22Rv1 (cell line): ENCODE measurements at regions not wholly inside any gene's neighbourhood (a gene's known extent, or its start where the extent isn't known, plus 50 kb on each side); places are given as distances from the start of the nearest gene placed in this dataset.

ENCODE experiments used
- H3K27ac ChIP-seq: fragments of 450-650 bp; 2 replicates; pipeline ENCODE4 v1.5.1; 2017
- ZFX ChIP-seq: fragments of 450-650 bp; IDR thresholded peaks from 2 replicates; pipeline ENCODE4 v1.6.1; 2017; ENCODE audit warnings: antibody characterized with exemption, borderline replicate concordance
- TF ChIP-seq, protein P1 (sequence below): fragments of 450-650 bp; IDR thresholded peaks from 2 replicates; pipeline ENCODE4 v1.5.1; 2017; ENCODE audit warnings: mild to moderate bottlenecking

DNA sequence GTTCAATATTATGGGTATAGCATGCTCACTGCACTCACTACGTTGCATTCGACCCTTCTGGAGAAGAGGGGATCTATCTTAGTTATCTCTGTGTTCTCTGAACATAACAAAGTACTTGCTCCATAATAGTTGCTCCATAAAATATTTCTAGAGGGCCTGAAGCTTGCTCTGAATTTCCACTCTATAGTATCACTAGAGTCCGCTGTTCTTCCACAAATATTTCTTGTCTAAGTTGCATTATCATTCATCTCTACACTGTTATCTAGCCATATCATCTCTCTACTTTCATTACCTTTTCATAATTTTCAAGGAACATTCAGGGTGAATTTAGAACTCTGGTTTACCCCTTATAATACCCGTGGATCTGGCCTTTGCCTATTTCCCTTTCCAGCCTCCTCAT lies 246.1 kb upstream of the PDE3A start:
- no peak overlapping the region for H3K27ac ChIP-seq
- no peak for TF ChIP-seq ZFX
- TF ChIP-seq, protein P1, sequence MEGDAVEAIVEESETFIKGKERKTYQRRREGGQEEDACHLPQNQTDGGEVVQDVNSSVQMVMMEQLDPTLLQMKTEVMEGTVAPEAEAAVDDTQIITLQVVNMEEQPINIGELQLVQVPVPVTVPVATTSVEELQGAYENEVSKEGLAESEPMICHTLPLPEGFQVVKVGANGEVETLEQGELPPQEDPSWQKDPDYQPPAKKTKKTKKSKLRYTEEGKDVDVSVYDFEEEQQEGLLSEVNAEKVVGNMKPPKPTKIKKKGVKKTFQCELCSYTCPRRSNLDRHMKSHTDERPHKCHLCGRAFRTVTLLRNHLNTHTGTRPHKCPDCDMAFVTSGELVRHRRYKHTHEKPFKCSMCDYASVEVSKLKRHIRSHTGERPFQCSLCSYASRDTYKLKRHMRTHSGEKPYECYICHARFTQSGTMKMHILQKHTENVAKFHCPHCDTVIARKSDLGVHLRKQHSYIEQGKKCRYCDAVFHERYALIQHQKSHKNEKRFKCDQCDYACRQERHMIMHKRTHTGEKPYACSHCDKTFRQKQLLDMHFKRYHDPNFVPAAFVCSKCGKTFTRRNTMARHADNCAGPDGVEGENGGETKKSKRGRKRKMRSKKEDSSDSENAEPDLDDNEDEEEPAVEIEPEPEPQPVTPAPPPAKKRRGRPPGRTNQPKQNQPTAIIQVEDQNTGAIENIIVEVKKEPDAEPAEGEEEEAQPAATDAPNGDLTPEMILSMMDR, result no peak

DNA sequence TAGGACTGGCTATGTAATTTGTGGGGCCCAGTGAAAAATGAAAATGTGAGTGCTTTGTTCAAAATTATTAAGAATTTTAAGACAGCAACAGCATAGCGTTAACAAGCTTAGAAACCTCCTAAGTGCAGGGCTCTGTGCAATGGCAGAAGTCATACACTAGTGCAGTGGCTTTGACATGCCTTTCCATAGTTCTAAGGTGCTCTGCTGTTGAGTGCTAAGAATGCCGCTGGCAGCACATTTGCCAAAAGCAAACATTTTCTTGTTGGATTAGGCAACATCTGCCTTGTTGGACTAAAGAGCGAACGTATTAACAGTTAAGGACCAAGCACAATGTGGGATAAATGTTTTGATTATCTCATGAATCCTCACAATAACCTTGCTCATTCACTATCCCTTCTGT lies 244.9 kb upstream of the PDE3A start:
- TF ChIP-seq, protein P1, result no peak
- no peak for TF ChIP-seq ZFX
- no peak overlapping the region for H3K27ac ChIP-seq

DNA sequence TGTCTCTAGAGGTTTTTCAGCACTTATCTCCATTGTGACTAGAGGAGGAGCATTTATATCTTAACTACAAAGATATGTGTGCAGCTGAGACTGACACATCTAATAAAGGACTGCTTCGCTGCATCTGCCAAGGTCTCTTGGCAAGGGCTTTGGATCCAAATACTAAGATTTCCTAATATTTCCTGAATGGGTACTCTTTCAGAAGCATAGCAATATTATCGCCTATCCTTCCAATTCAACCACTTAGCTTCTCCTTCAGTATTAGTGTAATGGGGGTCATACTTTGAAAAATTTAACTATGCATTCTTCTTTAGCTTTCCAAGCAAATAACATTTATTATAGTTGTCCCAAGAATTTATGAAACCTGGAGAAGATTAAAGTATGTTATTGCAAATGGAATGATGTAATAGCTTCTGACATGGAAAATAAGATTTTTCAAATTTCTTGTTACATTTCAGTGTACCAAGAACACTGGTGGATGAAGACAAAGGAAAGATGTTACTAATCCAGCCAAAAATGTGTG lies 243.0 kb upstream of the PDE3A start:
- TF ChIP-seq, protein P1, result no peak
- no peak for TF ChIP-seq ZFX
- no peak overlapping the region for H3K27ac ChIP-seq

DNA sequence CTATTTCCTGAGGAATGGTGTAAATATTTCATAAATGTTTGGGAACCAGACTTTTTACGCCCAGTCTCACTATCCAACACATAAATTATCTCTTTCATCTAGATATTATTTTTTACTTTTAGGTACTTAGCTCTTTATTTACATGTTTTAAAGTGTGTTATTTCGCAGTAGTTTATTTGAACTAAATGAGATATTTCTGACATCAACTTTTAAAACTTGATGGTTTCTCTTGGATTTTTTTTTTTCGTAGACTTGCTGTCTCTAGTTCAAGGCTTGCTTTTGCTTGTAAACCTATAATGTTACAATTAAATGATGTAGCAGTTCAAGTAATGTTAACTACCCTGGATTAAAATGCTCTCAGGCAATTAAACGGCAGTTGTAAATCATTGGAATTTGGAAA lies 241.7 kb upstream of the PDE3A start:
- TF ChIP-seq, protein P1, result no peak
- no peak overlapping the region for H3K27ac ChIP-seq

DNA sequence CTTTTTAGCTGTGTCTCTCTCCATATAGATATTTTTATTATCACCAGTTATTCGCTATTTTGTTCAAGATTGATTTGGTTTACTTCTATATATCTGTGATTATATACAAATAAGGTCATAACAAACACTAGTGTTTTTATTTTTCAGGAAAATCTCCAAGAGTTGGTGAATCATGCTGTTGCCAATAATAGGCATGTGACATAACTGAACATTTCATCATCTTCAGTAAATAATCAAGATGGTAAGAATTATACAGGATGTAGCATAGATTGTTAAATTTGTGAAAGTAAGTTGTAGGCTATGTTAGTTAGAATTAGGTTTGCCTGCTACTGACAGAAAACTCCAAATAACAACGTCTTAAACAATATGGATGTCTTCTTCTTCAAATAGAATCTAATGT lies 240.9 kb upstream of the PDE3A start:
- H3K27ac ChIP-seq, result no peak overlapping the region
- TF ChIP-seq, protein P1, result no peak
- no peak for TF ChIP-seq ZFX

DNA sequence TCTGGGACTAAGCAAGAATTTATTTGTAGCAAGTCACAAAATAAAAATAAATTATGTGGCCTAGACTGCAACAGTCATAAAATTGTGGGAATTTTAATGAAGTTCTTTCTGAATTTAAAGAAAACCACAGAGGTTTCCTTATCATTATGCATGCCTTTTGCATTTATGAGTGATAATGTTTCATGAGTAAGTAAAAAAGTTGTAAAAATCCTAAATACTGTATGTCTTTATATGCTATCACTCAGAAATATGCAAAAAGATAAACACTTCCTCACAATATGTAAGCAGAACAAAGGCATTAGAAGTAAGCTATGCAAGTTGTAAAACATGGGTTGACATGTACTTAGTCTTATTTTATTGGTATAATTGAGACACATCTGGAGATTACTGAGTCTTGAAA lies 239.4 kb upstream of the PDE3A start:
- no peak overlapping the region for H3K27ac ChIP-seq
- TF ChIP-seq, protein P1, result no peak
- no peak for TF ChIP-seq ZFX

DNA sequence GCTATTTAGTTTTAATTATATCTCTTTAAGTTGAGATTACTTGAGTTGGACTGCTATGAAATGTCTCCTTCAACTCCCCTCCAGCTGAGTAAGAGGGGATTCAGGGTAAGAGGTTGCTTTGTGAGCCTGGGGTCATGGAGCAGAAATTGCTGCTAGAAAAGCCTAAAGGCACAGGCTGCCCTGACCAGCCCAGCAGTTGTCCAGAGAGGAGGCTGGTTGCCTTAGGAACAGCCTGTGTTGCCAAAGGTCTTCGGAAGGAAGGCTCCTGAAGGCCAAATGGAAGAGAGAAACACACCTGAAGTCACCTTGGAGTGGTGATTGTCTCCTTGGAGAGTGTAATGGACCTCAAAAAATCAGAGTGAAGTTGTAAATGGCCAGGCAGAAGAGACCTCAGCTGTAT lies 235.5 kb upstream of the PDE3A start:
- no peak overlapping the region for H3K27ac ChIP-seq
- TF ChIP-seq, protein P1, result no peak
- TF ChIP-seq ZFX, result no peak
